ENCODE measurements at regions not wholly inside any gene's neighbourhood (a gene's known extent, or its start where the extent isn't known, plus 50 kb on each side); places are given as distances from the start of the nearest gene placed in this dataset.

DNA sequence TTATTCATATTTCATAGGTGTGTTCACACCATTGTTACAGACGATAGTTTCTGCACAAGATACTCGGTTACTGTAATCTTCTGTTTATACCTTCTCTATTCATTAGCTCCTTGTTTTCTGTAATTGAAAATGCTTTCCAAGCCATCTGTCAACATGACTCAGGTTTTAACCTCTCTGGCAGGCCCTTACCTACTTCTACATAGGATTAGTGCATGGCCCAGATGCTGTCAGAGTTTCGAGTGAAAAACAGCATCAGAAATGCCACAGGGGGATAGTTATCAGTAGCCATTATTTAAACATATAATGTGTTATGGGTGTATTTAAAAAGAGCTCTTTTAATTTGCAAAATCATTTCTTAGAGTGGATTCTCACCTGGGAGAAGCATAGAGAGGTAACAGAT is 596.4 kb downstream of the FBXO15 start:
- WGBS, 2 donors (ENCODE audit: low coverage in 1 of 2): 42 to 65% methylated on average over 3 of the region's 3 CpGs
- H3K27me3 ChIP-seq: no peaks in the 10 kb centered on the region
- H3K36me3 ChIP-seq: no peaks in the 10 kb centered on the region
- H3K9me3 ChIP-seq: no peaks in the 10 kb centered on the region
- no peak overlapping the region for H3K4me3 ChIP-seq
- TF ChIP-seq POLR2AphosphoS5 (IDR thresholded peaks at IDR 0.05): no peak
- TF ChIP-seq, protein P1, sequence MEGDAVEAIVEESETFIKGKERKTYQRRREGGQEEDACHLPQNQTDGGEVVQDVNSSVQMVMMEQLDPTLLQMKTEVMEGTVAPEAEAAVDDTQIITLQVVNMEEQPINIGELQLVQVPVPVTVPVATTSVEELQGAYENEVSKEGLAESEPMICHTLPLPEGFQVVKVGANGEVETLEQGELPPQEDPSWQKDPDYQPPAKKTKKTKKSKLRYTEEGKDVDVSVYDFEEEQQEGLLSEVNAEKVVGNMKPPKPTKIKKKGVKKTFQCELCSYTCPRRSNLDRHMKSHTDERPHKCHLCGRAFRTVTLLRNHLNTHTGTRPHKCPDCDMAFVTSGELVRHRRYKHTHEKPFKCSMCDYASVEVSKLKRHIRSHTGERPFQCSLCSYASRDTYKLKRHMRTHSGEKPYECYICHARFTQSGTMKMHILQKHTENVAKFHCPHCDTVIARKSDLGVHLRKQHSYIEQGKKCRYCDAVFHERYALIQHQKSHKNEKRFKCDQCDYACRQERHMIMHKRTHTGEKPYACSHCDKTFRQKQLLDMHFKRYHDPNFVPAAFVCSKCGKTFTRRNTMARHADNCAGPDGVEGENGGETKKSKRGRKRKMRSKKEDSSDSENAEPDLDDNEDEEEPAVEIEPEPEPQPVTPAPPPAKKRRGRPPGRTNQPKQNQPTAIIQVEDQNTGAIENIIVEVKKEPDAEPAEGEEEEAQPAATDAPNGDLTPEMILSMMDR (IDR thresholded peaks at IDR 0.05): no peak
- TF ChIP-seq POLR2A (IDR thresholded peaks at IDR 0.05): no peak
- no peak for TF ChIP-seq EP300 (IDR thresholded peaks at IDR 0.05)
- no peak overlapping the region for H3K27ac ChIP-seq
- no peak for ATAC-seq
- H3K4me1 ChIP-seq: no peaks in the 10 kb centered on the region

DNA sequence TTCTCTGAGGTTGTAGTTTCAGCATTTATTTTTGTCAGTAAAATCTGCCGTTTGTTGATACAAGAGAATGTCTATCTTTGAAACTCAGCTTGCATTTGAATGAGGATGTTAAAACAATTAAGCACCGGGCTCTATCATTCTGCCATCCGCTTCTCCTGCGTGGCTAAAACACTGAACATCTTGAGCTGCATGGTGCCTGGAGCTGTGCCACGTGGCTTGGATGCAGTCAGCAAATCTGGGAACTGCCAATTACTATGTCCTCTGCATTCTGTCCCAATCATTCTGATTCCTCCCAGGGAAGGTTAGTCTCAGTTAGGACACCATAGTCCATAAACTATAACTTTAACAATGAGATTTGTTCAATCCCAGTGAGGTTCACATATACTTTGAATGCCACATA is 598.4 kb downstream of the FBXO15 start:
- WGBS, 2 donors (ENCODE audit: low coverage in 1 of 2): 14 to 42% methylated on average over 4 to 5 of the region's 5 CpGs
- no peak for ATAC-seq
- no peaks in the 10 kb centered on the region for H3K27me3 ChIP-seq
- TF ChIP-seq POLR2A (IDR thresholded peaks at IDR 0.05) (no peak), EP300 (IDR thresholded peaks at IDR 0.05) (no peak), POLR2AphosphoS5 (IDR thresholded peaks at IDR 0.05) (no peak)
- TF ChIP-seq, protein P1 (IDR thresholded peaks at IDR 0.05): no peak
- H3K4me3 ChIP-seq: no peak overlapping the region
- no peaks in the 10 kb centered on the region for H3K9me3 ChIP-seq
- H3K4me1 ChIP-seq: no peaks in the 10 kb centered on the region
- H3K36me3 ChIP-seq: no peaks in the 10 kb centered on the region
- no peak overlapping the region for H3K27ac ChIP-seq

DNA sequence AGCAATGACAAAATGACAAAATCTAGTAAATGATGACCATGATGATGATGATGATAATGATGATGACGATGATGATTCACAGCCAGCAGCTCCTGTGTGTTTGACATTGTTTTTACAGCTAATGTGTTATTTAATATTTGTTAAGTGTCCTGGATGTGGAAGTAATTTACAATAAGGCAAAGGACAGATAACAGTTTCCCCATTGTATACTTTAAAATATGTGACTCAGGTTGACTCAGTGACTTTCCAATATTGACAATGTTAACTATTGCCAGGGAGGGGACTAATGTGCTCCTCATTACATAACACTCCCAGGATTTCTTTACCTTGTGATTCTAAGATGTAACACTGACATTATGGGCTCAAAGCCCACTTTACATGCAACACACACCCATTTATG is 602.2 kb downstream of the FBXO15 start:
- no peak overlapping the region for H3K4me3 ChIP-seq
- peaks cover 6% of the 10 kb centered on the region for H3K27me3 ChIP-seq
- H3K4me1 ChIP-seq: no peaks in the 10 kb centered on the region
- H3K36me3 ChIP-seq: no peaks in the 10 kb centered on the region
- TF ChIP-seq EP300 (IDR thresholded peaks at IDR 0.05): no peak
- TF ChIP-seq POLR2AphosphoS5 (IDR thresholded peaks at IDR 0.05): no peak
- TF ChIP-seq, protein P1 (IDR thresholded peaks at IDR 0.05): no peak
- TF ChIP-seq POLR2A (IDR thresholded peaks at IDR 0.05): no peak
- ATAC-seq: no peak
- 28 to 67% methylated on average over 1 of the region's 1 CpG for WGBS, 2 donors (ENCODE audit: low coverage in 1 of 2)
- no peak overlapping the region for H3K27ac ChIP-seq
- no peaks in the 10 kb centered on the region for H3K9me3 ChIP-seq

DNA sequence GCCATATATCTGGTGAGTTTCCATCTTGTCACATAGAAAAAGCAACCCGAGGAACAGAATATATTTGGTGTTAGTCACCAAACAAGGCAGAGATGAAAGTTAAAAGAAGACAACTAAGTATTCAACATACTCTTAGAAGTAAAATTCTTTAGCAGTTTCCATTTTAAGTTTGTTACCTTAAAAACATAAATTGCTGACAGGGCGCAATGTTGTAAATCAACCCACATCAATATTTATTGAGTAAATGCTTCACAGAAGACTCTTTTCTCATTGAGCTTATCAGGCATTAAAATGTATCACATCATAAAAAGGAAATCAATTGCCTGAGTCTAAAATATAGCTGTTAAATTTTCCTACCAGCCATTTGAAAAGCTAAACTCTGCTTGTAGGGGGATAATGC is 603.0 kb downstream of the FBXO15 start:
- Histone ChIP-seq H3K4me3 (no peak overlapping the region), H3K36me3 (no peaks in the 10 kb centered on the region), H3K27me3 (peaks cover 6% of the 10 kb centered on the region), H3K9me3 (no peaks in the 10 kb centered on the region), H3K27ac (no peak overlapping the region), H3K4me1 (no peaks in the 10 kb centered on the region)
- ATAC-seq: no peak
- WGBS, 2 donors (ENCODE audit: low coverage in 1 of 2): 86 to 94% methylated on average over 2 of the region's 2 CpGs
- TF ChIP-seq, protein P1 (IDR thresholded peaks at IDR 0.05): no peak
- TF ChIP-seq POLR2AphosphoS5 (IDR thresholded peaks at IDR 0.05): no peak
- TF ChIP-seq EP300 (IDR thresholded peaks at IDR 0.05): no peak
- no peak for TF ChIP-seq POLR2A (IDR thresholded peaks at IDR 0.05)

DNA sequence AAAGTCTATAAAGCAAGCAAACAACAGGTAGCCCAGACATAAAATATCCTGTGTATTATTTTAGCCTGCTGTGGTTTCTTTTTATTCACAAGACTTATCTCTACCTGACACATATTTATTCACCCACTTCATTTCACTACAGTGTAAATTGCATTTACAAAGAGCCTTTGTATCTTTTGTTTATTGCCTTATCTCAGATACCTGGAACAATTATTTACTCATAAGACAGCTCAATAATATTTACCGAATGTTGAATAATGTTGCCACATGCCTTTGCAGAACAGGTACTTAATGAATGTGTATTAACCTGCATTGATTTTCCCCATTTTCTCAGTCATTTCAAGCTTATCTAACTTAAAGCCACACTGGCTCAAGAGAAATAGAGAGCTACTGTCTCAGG is 603.6 kb downstream of the FBXO15 start:
- Histone ChIP-seq H3K9me3 (no peaks in the 10 kb centered on the region), H3K27ac (no peak overlapping the region), H3K4me3 (no peak overlapping the region), H3K4me1 (no peaks in the 10 kb centered on the region), H3K27me3 (peaks cover 6% of the 10 kb centered on the region), H3K36me3 (no peaks in the 10 kb centered on the region)
- TF ChIP-seq, protein P1 (IDR thresholded peaks at IDR 0.05): no peak
- TF ChIP-seq POLR2A (IDR thresholded peaks at IDR 0.05): no peak
- no peak for TF ChIP-seq EP300 (IDR thresholded peaks at IDR 0.05)
- no peak for TF ChIP-seq POLR2AphosphoS5 (IDR thresholded peaks at IDR 0.05)
- no peak for ATAC-seq
- 58 to 89% methylated on average over 1 of the region's 1 CpG for WGBS, 2 donors (ENCODE audit: low coverage in 1 of 2)

Measured in gastroesophageal sphincter (tissue), 4 donors.